GM12865 (cell line): ENCODE measurements at regions not wholly inside any gene's neighbourhood (a gene's known extent, or its start where the extent isn't known, plus 50 kb on each side); places are given as distances from the start of the nearest gene placed in this dataset.

Experiments
- DNase-seq: peaks from one replicate; pipeline ENCODE4 v3.0.0; 2010; ENCODE audit warnings: low read depth
- H3K4me3 ChIP-seq: 2 replicates; pipeline ENCODE4 v1.5.1; 2011; ENCODE audit warnings: mild to moderate bottlenecking, low read depth, low read length, control low read depth
- CTCF ChIP-seq: IDR thresholded peaks from 2 replicates; pipeline ENCODE4 v1.5.1; 2011; ENCODE audit warnings: low read length, control low read depth, low read depth, inconsistent platforms; ENCODE audit not compliant: insufficient read depth; ENCODE audit errors: missing control alignments

GRCh38 chr11:95295382-95296149 is 64.6 kb upstream of the SESN3 start:
- no peak for TF ChIP-seq CTCF
- DNase-seq: no peak
- H3K4me3 ChIP-seq: no peak overlapping the region

- no peak for TF ChIP-seq CTCF
- H3K4me3 ChIP-seq: no peak overlapping the region
- no peak for DNase-seq
Observed at GRCh38 chr11:95294701-95295100, 63.7 kb upstream of the SESN3 start.

GRCh38 chr11:95293116-95293515 is 62.1 kb upstream of the SESN3 start:
- TF ChIP-seq CTCF: no peak
- no peak for DNase-seq
- H3K4me3 ChIP-seq: no peak overlapping the region

DNA sequence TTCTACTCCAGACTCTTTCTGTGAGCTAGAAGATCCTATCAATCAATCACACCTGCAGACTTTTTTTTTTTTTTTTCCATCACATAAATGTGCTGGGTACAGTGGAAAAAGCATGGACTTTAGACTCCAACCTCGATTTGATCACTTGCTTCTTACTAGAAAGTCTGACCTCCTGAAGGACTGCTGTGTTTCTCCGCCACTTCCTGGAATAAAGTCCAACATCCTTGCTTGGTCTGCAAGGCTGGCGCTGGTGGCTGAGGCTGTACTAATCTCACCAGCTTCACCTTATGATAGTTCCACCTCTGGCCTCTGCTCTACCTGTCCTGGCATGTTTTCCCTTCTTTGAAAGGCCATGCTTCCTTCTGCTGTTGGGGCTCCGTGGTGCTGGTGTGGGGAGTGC is 60.9 kb upstream of the SESN3 start:
- no peak for DNase-seq

DNA sequence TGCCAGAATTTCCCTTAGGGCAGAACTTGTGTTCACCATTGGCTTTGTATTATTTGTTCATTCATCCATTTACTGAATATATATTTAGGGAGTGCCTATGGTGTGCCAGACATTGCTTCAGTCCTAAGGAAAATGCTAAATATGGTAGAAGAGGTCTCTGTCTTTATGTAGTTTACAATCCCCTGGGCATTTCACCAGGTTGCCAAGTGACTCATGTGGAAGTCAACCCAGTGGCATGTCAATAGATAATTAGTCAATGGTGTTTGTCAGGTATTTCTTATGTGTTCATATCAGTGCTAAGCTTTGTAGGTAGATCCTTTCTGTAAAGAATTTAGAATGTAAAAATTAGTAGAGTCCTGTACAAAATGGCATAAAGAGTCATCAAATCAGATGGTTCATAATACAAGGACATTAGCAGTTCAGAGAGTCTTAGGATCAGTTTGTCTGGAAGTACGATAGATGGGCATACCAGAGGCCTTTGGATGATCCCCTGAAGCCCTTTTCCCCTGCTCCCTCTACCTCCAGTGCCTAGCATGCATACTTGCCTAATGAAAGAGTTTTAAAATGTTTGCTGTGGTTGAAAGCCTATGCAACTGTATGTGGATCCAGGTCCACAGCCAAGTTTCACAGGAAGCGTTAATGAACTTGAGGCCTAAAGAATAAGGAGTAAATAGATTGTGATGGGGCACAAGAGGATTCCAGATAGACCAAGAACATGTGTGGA is 58.5 kb upstream of the SESN3 start:
- DNase-seq: no peak
- TF ChIP-seq CTCF: no peak
- no peak overlapping the region for H3K4me3 ChIP-seq

More for the DNA sequence above, 60.9 kb upstream of the SESN3 start:
- TF ChIP-seq CTCF: no peak
- H3K4me3 ChIP-seq: no peak overlapping the region

DNA sequence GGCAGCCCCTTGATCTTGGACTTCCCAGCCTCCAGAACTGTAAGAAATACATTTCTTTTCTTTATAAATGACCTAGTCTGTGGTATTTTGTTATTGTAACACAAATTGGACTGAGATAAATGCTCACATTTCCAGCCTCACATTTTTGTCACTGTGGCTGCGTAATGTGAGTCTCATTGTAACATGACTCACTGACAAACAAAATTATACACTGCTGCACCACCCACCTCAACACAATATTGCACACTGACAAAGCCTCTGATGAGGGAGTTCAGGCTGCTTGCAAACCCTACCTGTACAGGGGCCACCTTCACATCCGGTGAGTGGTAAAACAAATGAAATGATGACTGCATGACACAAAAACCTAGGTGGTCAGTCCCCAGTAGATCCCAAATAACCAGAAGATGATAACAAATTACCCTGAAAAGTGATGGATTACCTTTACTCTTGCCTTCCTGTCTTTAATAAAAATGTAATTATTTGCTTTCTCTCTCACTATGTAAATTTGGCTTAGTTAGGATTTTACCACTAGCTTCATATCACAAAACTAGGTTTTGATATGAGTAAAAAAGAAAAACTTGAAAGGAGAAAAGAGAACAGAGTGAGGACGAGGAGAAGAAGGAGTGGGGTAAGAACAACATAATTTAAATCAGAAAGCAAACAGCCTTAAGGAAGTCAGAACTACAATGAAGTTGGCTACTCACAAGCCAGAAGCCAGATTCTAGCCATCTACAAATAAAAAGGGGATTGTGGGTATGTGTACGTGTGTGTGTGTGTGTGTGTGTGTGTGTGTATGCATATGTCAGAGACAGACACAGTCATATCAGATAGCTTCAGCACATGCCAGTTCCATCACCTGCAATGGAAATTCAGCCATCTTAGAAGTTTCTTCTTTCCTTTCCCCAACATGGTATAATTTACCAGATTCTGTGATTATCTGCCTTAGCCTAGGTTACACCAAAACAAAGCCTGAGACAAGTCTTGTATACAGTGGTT is 53.4 kb upstream of the SESN3 start:
- no peak for DNase-seq
- TF ChIP-seq CTCF: no peak
- H3K4me3 ChIP-seq: no peak overlapping the region
